HepG2 (cell line): ENCODE measurements at regions not wholly inside any gene's neighbourhood (a gene's known extent, or its start where the extent isn't known, plus 50 kb on each side); places are given as distances from the start of the nearest gene placed in this dataset.

Experiments used
- ATAC-seq: fragments of 200-7000 bp; cut with Tn5 transposase; 3 replicates; pipeline ENCODE4 v1.9.1; 2020; ENCODE audit warnings: mild to moderate bottlenecking, moderate library complexity
- BruUV-seq: library from RNA; stranded (reverse); fragments of 400-500 nt; replicated peaks from 2 replicates; lab custom pipeline; 2021; lab: Mats Ljungman, UMichigan
- CTCF ChIA-PET: fragments of 300-600 bp; formaldehyde crosslinking; extraction: SDS; loops from one replicate; lab custom pipeline; 2021; ENCODE audit warnings: low total read pairs, inconsistent platforms, low intra/inter-chr PET ratio; lab: Yijun Ruan, JAX
- POLR2A ChIA-PET: fragments of 350-600 bp; sonication (Branson Sonifier 250); formaldehyde crosslinking; loops from one replicate; lab custom pipeline; 2020; ENCODE audit warnings: antibody characterized with exemption, inconsistent platforms; lab: Yijun Ruan, JAX
- DNase-seq: peaks from one replicate; pipeline ENCODE4 v3.0.0-alpha.2; 2015; ENCODE audit warnings: low spot score
- FAIRE-seq: peaks from 3 replicates; lab custom pipeline; 2011; peaks lifted over from hg19 to GRCh38; lab: Jason Lieb, UNC
- H2AFZ ChIP-seq: one replicate; pipeline ENCODE4 v1.6.1; 2011; ENCODE audit warnings: low read length, inconsistent platforms
- H3K27ac ChIP-seq: fragments of 300-600 bp; 3 replicates; pipeline ENCODE4 v1.8.0; 2011; ENCODE audit warnings: mixed run types, mild to moderate bottlenecking, mixed read lengths, low read length, inconsistent platforms; ENCODE audit not compliant: insufficient read depth; ENCODE audit errors: extremely low read length
- H3K27me3 ChIP-seq, 2 experiments: fragments of 200-600 bp in 1 of 2; 2 replicates in 1 of 2; 3 replicates in 1 of 2; pipeline versions ENCODE4 v1.6.0 to v1.8.0; 2011; ENCODE audit warnings: low read length in 2 of 2, mild to moderate bottlenecking in 2 of 2, moderate library complexity in 2 of 2, inconsistent platforms in 1 of 2; ENCODE audit not compliant: insufficient read depth in 2 of 2, control insufficient read depth in 1 of 2
- H3K36me3 ChIP-seq, 2 experiments: fragments of 200-600 bp in 1 of 2; replicated peaks in 1 of 2; 2 replicates in 1 of 2; 3 replicates in 1 of 2; pipeline versions ENCODE4 v1.5.1 to v1.8.0; 2011; ENCODE audit warnings: low read length in 2 of 2, inconsistent platforms in 1 of 2; ENCODE audit not compliant: insufficient read depth in 2 of 2, control insufficient read depth in 1 of 2
- H3K4me1 ChIP-seq: 2 replicates; pipeline ENCODE4 v1.5.1; 2012; ENCODE audit warnings: low read length, inconsistent platforms; ENCODE audit not compliant: insufficient read depth
- H3K4me2 ChIP-seq: 2 replicates; pipeline ENCODE4 v1.6.0; 2011; ENCODE audit warnings: low read depth, low read length, inconsistent platforms
- H3K4me3 ChIP-seq, 3 experiments: fragments of 200-600 bp in 1 of 3; sonication (generic), shearing (Covaris generic) in 1 of 3; replicated peaks in 1 of 3; 2 replicates each; pipeline ENCODE4 v1.5.1; 2011 to 2016; ENCODE audit warnings: low read length in 3 of 3, inconsistent platforms in 2 of 3, low read depth in 2 of 3, mild to moderate bottlenecking in 2 of 3, control low read depth in 1 of 3, mixed read lengths in 1 of 3; ENCODE audit not compliant: insufficient read depth in 1 of 3
- H3K79me2 ChIP-seq: one replicate; pipeline ENCODE4 v1.6.1; 2011; ENCODE audit warnings: low read length, inconsistent platforms; ENCODE audit not compliant: insufficient read depth
- H3K9ac ChIP-seq: 2 replicates; pipeline ENCODE4 v1.6.0; 2011; ENCODE audit warnings: mild to moderate bottlenecking, low read depth, low read length, inconsistent platforms; ENCODE audit not compliant: insufficient read depth
- H3K9me3 ChIP-seq: 2 replicates; pipeline ENCODE4 v1.5.1; 2012; ENCODE audit warnings: mild to moderate bottlenecking, low read length
- H4K20me1 ChIP-seq: 2 replicates; pipeline ENCODE4 v1.6.0; 2011; ENCODE audit warnings: inconsistent platforms, mild to moderate bottlenecking, low read length, moderate library complexity; ENCODE audit not compliant: insufficient read depth
- MAFG ChIP-seq: sonication (generic); formaldehyde crosslinking; IDR thresholded peaks from 2 replicates; pipeline ENCODE4 v1.5.1; 2020; ENCODE audit warnings: mild to moderate bottlenecking, missing genetic modification reagents
- MEIS1 ChIP-seq: sonication (generic); formaldehyde crosslinking; IDR thresholded peaks from 2 replicates; pipeline ENCODE4 v1.9.0; 2021; ENCODE audit warnings: mild to moderate bottlenecking, missing genetic modification reagents, moderate library complexity, borderline replicate concordance
- MYC ChIP-seq: sonication (generic); formaldehyde crosslinking; IDR thresholded peaks from 2 replicates; pipeline ENCODE4 v1.9.0; 2021; ENCODE audit warnings: missing genetic modification reagents, borderline replicate concordance
- NFE2L2 ChIP-seq: fragments of 150-350 bp; IDR thresholded peaks from 2 replicates; pipeline ENCODE4 v1.6.1; 2014; ENCODE audit warnings: low read length
- SALL2 ChIP-seq: sonication (generic); formaldehyde crosslinking; IDR thresholded peaks from 2 replicates; pipeline ENCODE4 v1.8.1; 2023; ENCODE audit warnings: mild to moderate bottlenecking, missing genetic modification reagents, inconsistent platforms
- SRF ChIP-seq: IDR thresholded peaks from 2 replicates; pipeline ENCODE4 v1.6.1; 2011; ENCODE audit warnings: mild to moderate bottlenecking, low read depth, low read length, moderate library complexity
- ZFAT ChIP-seq: sonication (generic); formaldehyde crosslinking; conservative IDR thresholded peaks from 2 replicates; pipeline ENCODE4 v1.8.1; 2023; ENCODE audit warnings: missing genetic modification reagents, inconsistent platforms
- ZFP36L1 ChIP-seq: sonication (generic); formaldehyde crosslinking; IDR thresholded peaks from 2 replicates; pipeline ENCODE4 v1.8.0; 2022; ENCODE audit warnings: mild to moderate bottlenecking, missing genetic modification reagents, moderate library complexity
- ZNF335 ChIP-seq: sonication (generic); formaldehyde crosslinking; IDR thresholded peaks from 2 replicates; pipeline ENCODE4 v1.4.0; 2020; ENCODE audit warnings: missing genetic modification reagents
- ZNF629 ChIP-seq: sonication (generic); formaldehyde crosslinking; conservative IDR thresholded peaks from 2 replicates; pipeline ENCODE4 v1.5.0; 2020; ENCODE audit warnings: missing genetic modification reagents
- ZSCAN30 ChIP-seq: sonication (generic); formaldehyde crosslinking; IDR thresholded peaks from 2 replicates; pipeline ENCODE4 v1.5.0; 2020; ENCODE audit warnings: mild to moderate bottlenecking, missing genetic modification reagents
- WGBS: methylation state at CpG from one replicate; pipeline ENCODE4 v1.1.6; 2017; ENCODE audit warnings: low lambda C conversion rate; 5-methylcytosine and 5-hydroxymethylcytosine counted together
- in situ Hi-C: cut with HindIII; loops from 2 replicates; pipeline ENCODE4 v1.10.0; 2017; ENCODE audit warnings: low pct_unique_long_range_greater_than_20kb; ENCODE audit not compliant: extremely low pct_ligation_motif_present
- intact Hi-C: fragments of 100-400 bp; cut with micrococcal nuclease; formaldehyde crosslinking; loops from one replicate; pipeline ENCODE4 v1.10.0; 2022; ENCODE audit not compliant: unreplicated experiment
- TF ChIP-seq, protein P1 (sequence below): sonication (generic); formaldehyde crosslinking; IDR thresholded peaks from 2 replicates; pipeline ENCODE4 v1.9.0; 2021; ENCODE audit warnings: missing genetic modification reagents, borderline replicate concordance
- TF ChIP-seq, protein P2 (sequence below): sonication (generic); formaldehyde crosslinking; IDR thresholded peaks from 2 replicates; pipeline ENCODE4 v1.4.0; 2020; ENCODE audit warnings: missing genetic modification reagents, mild to moderate bottlenecking, borderline replicate concordance

GRCh38 chr13:88104576-88104975, 433.4 kb downstream of the SLITRK5 start:
- intact Hi-C loops (no loop called here), in situ Hi-C loops (no loop called here)
- ATAC-seq: no peak
- no TSS peak for BruUV-seq
- Histone ChIP-seq H3K9ac (no peak overlapping the region), H3K9me3 (peaks cover 22% of the 10 kb centered on the region), H4K20me1 (no peaks in the 10 kb centered on the region), H2AFZ (no peak overlapping the region), H3K27ac (no peak overlapping the region), H3K36me3 (no peaks in the 10 kb centered on the region), H3K4me1 (no peaks in the 10 kb centered on the region), H3K4me2 (no peak overlapping the region), H3K79me2 (no peaks in the 10 kb centered on the region), H3K4me3 (no peak overlapping the region), H3K27me3 (no peaks in the 10 kb centered on the region)
- no peak for FAIRE-seq
- no peak for DNase-seq
- CTCF ChIA-PET: no interaction called here
- POLR2A ChIA-PET: no interaction called here
- WGBS: 6% methylated on average over 1 of the region's 1 CpG
- TF ChIP-seq ZFAT (CRISPR knock-in tag): no peak
- no peak for TF ChIP-seq SALL2
- no peak for TF ChIP-seq MYC
- TF ChIP-seq ZFP36L1: no peak
- TF ChIP-seq, protein P1, sequence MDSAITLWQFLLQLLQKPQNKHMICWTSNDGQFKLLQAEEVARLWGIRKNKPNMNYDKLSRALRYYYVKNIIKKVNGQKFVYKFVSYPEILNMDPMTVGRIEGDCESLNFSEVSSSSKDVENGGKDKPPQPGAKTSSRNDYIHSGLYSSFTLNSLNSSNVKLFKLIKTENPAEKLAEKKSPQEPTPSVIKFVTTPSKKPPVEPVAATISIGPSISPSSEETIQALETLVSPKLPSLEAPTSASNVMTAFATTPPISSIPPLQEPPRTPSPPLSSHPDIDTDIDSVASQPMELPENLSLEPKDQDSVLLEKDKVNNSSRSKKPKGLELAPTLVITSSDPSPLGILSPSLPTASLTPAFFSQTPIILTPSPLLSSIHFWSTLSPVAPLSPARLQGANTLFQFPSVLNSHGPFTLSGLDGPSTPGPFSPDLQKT: no peak

DNA sequence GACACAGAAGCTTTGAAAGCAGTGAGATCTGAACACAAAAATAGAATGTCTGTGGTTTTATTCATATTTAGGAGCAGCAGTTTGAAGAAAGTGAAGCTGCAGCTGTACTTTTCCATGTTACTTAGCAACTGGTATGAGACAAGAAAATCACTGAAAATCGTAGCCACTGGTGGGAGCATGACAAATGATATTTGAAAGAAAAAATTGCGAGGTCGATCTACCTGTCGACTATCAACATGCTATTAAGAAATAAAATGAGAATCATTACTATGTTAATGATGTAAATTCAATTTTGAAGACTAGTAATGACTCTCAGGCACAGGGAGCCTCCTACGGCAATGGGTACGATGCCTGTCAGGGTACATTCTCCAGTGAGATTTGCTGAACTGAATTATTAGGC, 436.4 kb downstream of the SLITRK5 start:
- ChIA-PET CTCF (no interaction called here), POLR2A (no interaction called here)
- H3K9ac ChIP-seq: no peak overlapping the region
- no peaks in the 10 kb centered on the region for H4K20me1 ChIP-seq
- peaks cover 12% of the 10 kb centered on the region for H3K9me3 ChIP-seq
- no peak overlapping the region for H3K4me3 ChIP-seq
- in situ Hi-C loops: no loop called here
- H3K27ac ChIP-seq: no peak overlapping the region
- H3K27me3 ChIP-seq: no peaks in the 10 kb centered on the region
- ATAC-seq: no peak
- H2AFZ ChIP-seq: no peak overlapping the region
- BruUV-seq: no TSS peak
- no peak for FAIRE-seq
- no peaks in the 10 kb centered on the region for H3K36me3 ChIP-seq
- WGBS: 15% methylated on average over 6 of the region's 6 CpGs
- no peak for TF ChIP-seq ZNF335 (CRISPR knock-in tag)
- no peak for TF ChIP-seq ZNF629 (CRISPR knock-in tag)
- TF ChIP-seq ZSCAN30 (CRISPR knock-in tag): no peak
- no peak for TF ChIP-seq NFE2L2
- TF ChIP-seq MEIS1 (CRISPR knock-in tag): no peak
- no peak for TF ChIP-seq MAFG (CRISPR knock-in tag)
- TF ChIP-seq SRF: no peak
- TF ChIP-seq, protein P2, sequence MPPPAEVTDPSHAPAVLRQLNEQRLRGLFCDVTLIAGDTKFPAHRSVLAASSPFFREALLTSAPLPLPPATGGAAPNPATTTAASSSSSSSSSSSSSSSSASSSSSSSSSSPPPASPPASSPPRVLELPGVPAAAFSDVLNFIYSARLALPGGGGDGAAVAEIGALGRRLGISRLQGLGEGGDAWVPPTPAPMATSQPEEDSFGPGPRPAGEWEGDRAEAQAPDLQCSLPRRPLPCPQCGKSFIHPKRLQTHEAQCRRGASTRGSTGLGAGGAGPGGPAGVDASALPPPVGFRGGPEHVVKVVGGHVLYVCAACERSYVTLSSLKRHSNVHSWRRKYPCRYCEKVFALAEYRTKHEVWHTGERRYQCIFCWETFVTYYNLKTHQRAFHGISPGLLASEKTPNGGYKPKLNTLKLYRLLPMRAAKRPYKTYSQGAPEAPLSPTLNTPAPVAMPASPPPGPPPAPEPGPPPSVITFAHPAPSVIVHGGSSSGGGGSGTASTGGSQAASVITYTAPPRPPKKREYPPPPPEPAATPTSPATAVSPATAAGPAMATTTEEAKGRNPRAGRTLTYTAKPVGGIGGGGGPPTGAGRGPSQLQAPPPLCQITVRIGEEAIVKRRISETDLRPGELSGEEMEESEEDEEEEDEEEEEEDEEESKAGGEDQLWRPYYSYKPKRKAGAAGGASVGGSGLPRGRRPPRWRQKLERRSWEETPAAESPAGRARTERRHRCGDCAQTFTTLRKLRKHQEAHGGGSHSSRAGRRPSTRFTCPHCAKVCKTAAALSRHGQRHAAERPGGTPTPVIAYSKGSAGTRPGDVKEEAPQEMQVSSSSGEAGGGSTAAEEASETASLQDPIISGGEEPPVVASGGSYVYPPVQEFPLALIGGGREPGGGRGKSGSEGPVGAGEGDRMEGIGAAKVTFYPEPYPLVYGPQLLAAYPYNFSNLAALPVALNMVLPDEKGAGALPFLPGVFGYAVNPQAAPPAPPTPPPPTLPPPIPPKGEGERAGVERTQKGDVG (CRISPR knock-in tag): no peak
- no peaks in the 10 kb centered on the region for H3K4me1 ChIP-seq
- intact Hi-C loops: no loop called here
- DNase-seq: no peak
- H3K4me2 ChIP-seq: no peak overlapping the region
- no peaks in the 10 kb centered on the region for H3K79me2 ChIP-seq
